ENCODE measurements at regions not wholly inside any gene's neighbourhood (a gene's known extent, or its start where the extent isn't known, plus 50 kb on each side); places are given as distances from the start of the nearest gene placed in this dataset.

GRCh38 chr6:134680433-134680832, 269.5 kb downstream of the ALDH8A1 start:
- TF ChIP-seq CTCF (IDR thresholded peaks at IDR 0.05; ENCODE audit: extremely low read depth in 1 of 2, insufficient read depth in 1 of 2, low read depth in 1 of 2, low read length in 2 of 2): no peak
- TF ChIP-seq POLR2AphosphoS5 (IDR thresholded peaks at IDR 0.05; ENCODE audit: insufficient read depth, low read depth, low read length): no peak
- TF ChIP-seq FOS (IDR thresholded peaks at IDR 0.05; ENCODE audit: borderline replicate concordance, insufficient read depth, low read length): no peak
- TF ChIP-seq POLR2A (IDR thresholded peaks at IDR 0.05; ENCODE audit: low read depth, low read length): no peak
- no peak for TF ChIP-seq EZH2 (IDR thresholded peaks at IDR 0.05; ENCODE audit: borderline replicate concordance, low read depth, low read length, severe bottlenecking)
- no peak for TF ChIP-seq MYC (IDR thresholded peaks at IDR 0.05; ENCODE audit: low read depth, low read length)

All from endothelial cell of umbilical vein (primary cell).